ENCODE measurements at regions not wholly inside any gene's neighbourhood (a gene's known extent, or its start where the extent isn't known, plus 50 kb on each side); places are given as distances from the start of the nearest gene placed in this dataset.
"Not testable (repeated sequence)": the region's sequence is repeated elsewhere in the genome, so short reads cannot be mapped to it uniquely, and the experiment has no call there.

DNA sequence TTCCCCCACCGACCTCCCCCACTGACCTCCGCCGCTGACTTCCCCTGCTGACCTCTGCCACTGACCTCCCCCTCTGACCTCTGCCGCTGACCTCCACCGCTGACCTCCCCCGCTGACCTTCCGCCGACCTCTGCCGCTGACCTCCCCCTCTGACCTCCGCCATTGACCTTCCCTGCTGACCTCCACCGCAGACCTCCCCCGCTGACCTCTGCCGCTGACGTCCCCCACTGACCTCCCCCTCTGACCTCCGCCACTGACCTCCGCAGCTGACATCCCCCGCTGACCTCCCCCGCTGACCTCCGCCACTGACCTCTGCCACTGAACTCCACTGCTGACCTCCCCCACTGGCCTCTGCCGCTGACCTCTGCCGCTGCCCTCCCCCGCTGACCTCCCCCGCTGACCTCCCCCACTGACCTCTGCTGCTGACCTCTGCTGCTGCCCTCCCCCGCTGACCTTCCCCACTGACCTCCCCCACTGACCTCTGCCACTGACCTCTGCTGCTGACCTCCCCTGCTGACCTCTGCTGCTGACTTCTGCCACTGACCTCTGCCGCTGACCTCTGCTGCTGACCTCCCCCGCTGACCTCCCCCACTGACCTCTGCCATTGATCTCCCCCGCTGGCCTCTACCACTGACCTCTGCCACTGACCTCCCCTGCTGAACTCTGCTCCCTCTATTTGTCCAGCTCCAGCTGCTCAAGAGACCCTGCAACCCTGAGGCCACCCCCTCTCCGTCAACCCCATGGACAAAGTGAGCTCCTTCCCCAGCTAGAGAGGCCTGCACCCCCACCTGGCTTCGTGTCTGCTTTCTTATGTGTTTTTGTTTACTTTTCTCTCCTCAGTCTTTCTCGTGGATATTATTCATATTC, 91.4 kb upstream of the AFDN start:
- DNase-seq (ENCODE audit: low read depth in 2 of 2) = no peak

DNA sequence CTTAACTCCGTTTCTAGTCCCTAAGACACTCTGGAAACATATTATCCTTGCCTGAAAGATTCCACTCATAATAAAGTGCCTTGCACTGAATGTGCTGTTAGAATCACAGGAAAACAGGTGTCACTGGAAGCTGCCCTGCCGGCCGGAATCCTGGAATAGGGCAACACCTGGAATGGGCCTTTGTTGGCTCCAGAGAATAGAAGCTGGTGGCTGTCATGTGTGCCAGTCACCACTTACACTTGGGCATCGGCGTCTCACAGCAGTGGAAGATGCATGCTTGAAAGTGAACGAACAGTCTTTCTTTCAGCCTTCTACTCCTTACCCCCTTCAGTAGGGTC, 90.8 kb upstream of the AFDN start:
- DNase-seq (ENCODE audit: low read depth in 2 of 2) = no peak

DNA sequence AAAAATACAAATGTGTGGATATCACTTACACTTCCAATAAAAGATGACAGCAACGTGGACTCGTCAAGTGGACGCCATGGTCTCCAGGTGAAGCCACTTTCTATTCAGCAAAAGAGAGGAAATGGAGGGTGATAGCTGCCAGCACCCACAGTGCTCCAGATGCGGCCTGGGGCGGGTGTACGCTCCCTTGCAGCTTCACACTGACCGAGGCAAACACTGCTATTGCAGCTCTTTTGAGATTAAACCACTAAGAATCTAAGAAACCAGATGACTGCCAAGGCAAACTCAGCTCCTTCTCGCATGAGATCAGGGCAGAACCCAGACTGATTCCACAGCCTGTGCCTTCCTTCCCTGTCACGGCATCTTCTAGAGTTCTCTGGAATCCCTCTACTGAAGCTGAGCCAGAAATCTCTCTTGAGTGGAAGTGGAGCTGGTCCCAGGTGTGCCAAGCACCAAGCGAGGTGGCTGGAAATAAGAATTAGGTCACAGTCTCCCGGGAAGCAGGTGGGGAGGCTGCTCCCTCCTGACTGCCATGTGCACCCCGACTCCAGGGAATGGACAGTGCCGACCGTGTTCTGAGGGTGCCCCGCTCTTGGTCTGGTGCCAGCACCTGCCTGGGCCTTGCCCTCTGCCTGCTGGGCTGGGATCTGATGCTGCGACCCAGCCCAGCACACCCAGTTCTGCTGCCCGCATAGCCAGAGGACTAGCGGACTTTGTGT, 90.1 kb upstream of the AFDN start:
- no peak for DNase-seq (ENCODE audit: low read depth in 2 of 2)

DNA sequence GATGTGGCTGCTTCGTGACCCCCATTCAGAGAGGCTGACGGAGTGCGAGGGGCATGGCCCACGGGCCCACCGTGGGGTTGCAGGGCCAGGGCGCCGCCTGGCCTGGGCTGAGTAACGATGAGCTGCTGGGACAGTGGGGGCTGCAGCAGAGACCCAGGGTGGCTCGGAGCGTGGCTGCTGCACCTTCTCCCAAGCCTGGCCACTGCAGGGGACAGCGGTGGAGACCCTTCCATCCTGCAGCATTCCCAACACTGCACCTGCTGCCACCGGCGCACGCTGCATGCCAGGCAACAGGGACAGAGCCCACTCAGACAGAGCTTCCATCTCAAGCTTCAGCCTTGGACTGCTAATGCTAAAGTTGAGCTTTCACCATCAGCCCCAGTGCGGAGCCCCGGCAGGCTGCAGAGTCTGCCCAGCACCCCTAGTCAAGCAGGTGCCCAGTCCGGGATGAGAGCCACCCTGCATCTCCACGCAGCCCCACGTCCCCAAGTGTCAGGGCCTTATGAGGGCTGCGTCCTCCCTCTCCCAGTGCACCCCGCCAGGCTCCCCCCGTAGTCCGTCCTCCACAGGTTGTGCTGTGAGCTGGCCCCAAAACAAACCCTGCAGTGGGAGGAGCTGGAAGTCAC, 89.4 kb upstream of the AFDN start:
- DNase-seq (ENCODE audit: low read depth in 2 of 2) = no peak

DNA sequence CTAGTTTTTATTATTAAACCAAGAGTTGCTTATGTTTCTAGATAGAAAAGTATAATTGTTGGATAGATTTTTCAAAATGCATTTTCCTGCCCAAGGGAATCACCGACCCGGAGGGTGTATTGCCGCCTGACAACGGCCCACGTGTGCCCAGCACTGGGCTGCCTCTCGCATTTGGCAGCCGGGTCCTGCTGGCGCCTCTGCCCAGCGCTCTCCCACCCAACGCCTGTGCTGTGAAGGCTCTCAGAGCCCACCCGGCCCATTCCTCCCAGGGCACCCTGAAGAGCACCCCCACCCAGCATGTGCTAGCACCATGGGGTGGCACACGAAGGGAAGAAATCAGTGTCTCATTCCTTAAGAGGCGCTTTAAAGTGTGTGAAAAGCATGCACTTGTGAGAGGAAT, 88.3 kb upstream of the AFDN start:
- no peak for DNase-seq (ENCODE audit: low read depth in 2 of 2)

DNA sequence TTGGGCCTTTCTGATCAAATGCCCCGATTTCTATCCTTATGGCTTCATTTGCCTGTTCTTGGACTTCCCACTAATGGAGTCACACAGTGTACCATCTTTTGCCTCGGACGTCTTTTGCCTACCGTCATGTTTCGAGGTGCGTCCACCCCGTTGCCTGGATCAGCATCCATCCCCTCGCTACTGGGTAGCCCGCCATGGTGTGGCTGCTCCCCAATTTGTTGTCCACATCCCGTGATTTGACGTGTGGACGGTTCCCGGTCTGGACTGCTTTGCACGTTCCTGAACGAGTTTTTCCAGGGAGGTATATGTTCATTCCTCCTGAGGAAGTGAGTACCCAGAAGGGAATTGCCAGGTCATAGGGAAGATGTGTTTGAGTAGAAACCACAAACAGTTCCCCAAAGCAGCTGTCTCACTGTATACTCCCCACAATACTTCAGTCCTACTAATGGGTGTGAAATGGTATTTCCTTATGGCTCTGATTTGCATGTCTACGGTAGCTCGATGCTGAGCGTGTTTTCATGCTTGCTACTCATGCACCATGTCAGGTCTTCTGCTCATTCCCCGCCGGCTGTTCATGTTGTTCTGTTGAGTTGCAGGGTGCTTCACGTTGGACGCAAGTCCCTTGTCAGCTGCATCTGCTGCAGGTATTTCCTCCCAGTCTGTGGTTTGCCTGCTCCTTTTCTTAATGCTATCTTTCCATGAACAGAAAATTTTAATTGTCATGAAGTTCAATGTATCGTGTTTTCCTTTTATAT, 86.8 kb upstream of the AFDN start:
- DNase-seq (ENCODE audit: low read depth in 2 of 2) = no peak

DNA sequence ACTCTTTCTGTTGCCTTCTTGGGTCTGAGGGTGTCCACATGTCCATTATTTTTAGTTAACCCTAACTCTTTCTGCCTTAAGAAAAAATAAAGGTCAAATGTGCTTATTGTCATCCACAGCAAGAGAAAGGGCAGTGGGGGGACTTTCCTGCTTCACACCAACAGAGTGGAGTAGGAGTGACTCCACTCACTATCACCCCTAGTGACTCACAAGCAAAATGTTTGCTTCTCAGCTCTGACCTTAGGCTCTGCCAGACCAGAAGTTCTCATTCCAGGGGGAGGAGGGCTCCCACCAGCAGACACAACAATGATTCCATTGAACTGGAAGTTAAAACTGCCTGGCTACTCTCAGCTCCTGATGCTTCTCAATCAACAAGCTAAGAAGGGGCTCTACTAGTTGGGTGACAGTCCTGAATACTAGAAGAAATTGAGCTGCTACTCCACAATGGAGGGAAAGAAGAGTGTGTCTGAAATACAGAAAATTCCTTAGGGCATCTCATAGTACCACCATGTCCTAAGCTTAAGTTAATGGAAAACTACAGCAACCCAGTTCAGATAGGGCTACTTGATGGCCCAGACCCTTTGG, 83.9 kb upstream of the AFDN start:
- DNase-seq (ENCODE audit: low read depth in 2 of 2) = no peak

DNA sequence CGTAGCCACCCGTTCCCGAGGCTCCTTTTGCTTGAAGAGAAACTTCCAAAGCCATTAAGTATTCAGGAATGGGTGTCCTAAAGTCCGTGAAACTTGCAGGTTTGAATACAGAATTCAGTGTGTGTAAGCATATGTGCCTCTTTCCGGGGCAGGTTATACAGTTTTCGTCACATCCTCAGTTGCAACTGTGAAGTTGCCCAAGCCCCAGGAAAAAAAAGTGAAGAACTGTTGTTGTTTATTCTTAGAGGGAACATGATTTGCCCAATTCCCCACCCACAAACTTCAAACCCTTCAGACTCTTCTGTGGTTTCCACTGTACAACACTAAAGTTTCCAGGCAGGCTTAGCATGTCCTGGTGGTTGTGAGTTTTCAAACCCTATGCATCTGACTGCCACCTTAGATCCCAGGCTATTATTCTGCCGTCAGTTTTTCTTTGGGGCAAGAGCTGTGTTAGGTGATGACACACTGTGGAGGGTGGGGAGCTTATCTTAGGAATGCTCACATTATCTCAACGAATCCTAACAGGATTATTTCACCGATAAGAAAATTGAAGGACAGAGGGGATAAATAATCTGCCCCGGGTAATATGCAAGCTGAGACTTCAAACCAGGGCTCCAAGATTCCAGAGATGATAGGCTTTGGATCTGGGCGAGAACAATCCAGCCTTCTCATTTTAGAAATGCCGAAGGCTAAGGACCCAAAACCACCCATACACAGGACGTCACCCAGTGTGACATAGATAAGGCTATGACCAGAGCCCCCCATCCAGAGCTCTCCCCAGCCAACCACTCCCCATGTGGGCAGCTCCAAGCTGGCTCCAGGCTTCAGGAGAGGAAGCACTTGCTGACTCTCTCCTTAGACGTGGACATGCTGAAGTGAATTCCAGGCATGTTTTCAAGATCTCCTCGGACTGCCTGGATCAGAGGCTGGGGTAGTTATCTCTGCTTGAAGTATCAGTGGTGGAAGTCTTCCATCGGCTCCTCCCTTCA, 81.7 kb upstream of the AFDN start:
- no peak for DNase-seq (ENCODE audit: low read depth in 2 of 2)

DNA sequence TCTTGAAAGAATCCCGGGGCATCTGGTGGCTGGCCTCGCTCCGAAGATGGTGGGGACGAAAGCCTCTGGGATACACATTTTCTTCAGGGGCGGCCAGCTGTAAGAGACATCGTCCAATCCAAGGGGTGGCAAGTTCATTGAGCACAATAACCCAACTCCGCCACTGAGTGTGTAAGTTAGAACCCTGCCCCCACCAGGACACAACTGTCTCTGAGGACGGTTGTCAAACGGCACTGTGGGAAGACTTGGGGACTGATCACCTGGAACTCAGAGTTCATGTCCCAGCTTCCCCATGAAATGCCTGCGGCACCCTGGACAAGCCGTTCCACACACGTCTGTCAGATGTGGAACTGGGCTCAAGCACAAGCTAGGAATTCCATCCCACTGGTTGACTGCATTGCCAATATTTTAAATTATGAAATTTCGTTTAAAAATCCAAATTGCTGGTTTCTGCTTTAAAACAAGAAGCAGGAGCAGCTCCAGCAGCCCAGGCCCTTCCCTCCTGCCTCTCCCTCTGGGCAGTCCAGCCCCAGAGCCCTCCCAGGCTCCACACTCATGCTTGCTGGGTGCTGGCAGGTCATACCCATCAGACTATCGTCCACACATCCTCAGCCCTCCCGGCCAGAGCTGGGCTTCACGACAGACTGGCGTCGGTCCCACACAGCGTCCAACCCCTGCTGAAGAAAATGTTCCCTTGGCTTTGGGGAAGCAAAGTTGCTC, 80.9 kb upstream of the AFDN start:
- no peak for DNase-seq (ENCODE audit: low read depth in 2 of 2)

DNA sequence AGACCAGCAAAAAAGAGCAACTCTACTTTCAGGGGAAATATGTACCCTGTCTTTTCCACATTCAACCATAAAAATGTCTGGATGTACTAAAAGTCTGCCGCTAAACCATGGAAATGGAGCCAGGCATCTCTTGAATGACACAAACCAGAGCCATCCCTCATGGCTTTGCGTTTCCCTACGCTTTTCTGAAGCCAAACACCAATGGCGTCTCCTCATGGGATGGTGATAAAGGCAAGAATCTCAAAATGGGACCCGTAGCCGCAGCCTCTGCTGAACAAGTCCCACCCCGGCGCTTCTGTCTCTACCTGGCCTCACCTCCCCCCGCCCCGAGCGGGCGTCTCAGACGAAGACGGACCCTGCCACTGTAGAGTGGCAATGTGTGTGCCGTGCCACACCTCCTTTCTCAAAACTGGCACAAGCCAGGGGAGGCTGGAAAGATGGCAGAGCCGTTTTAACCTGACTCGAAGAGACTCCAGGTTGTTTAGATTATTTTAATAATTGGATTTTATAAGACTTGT, 80.3 kb upstream of the AFDN start:
- DNase-seq (ENCODE audit: low read depth in 2 of 2) = no peak

DNA sequence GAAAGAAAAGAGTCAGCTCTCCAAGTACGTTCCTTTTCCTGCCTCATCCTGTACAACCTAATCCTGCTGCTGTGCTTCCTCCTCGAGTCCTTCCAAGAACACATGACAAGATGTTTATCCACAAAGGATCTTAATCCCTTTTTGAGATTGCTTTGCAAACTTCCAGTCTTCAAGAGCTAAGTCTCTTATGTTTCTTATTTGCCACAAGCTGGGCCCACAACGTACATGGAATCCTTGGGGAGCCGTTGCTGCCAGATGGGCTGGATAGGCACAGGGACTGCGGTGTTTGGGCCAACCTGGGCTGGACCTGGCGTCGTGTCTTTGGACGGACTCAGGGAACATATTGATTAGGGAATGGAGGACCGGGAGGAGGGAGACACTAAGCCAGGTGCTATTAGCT, 79.7 kb upstream of the AFDN start:
- no peak for DNase-seq (ENCODE audit: low read depth in 2 of 2)

DNA sequence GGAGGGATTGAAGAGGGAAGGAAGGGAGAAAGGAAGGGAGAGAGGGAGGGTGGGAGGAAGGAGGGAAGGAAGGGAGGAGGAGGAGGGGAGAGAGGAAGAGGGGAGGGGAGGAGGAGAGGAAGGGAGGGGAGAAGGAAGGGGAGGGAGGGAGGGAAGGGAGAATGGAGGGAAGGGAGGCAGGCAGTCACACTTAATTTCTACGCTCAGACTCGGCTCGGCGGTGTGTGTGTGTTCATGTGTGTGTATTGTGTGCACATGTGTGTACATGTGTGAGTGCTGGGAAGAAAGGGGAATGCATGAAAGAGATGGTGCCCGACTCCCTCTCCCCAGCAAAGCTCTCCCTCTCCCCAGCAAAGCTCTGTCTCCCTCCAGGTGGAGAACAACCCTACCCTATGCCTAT, 79.1 kb upstream of the AFDN start:
- no peak for DNase-seq (ENCODE audit: low read depth in 2 of 2)

DNA sequence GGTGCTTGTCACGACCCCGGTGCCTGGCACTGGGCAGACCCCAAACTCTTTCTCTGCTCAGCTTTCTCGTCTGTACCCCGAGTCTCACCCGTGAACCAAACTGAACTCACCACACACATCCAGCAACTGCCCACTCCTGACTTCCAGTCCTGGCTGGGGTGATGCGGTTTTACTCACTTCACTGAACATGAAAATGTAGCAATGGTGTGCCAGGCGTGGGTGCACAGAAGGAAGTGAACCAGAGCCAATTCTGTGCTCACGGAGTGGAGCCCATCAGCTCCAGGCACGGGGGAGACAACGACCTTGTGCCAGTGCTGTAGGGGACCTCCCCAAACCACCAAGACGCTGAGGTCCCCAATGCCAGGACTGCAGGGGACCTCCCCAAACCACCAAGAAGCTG, 78.7 kb upstream of the AFDN start:
- no peak for DNase-seq (ENCODE audit: low read depth in 2 of 2)

DNA sequence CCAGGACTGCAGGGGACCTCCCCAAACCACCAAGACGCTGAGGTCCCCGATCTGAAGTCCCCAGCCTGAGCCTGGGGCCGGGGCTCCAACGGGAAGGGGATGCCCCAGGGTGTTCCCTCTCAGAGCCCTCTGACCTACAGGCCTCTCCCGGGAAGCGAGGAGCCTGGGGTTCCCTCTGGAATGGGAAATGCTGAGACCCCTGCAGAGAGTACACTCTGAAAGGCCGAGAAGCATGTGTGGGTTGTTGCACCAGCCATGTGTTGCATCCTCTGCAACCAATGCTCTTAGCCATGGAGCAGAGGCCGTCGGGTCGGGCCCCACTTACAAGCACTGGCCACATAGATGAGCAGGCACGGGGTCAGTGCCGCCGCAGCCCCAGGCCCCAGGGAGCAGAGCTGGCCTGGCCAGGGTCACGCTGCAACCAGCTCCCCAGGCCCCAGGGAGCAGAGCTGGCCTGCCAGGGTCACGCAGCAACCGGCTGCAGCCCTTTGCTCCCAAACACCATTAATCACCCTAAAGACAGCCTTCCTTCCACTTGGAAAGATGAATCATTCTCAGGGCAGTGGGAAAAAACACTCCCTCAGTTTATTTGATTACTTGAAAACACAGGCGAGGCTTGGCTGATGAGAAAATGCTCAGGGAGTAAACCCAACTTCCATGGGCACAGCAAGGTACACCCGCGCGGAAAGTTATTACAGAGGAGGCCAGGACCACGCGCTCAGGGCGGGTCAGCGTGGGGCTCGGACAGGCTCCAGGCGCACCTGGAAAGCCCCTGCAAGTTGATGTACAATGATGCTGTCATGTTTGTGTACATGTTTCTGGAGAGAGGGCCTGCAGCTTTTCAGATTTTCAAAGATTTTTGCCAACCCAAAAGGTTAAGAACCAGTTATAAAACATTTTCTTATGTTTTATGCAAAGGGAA, 78.0 kb upstream of the AFDN start:
- DNase-seq (ENCODE audit: low read depth in 2 of 2) = no peak

DNA sequence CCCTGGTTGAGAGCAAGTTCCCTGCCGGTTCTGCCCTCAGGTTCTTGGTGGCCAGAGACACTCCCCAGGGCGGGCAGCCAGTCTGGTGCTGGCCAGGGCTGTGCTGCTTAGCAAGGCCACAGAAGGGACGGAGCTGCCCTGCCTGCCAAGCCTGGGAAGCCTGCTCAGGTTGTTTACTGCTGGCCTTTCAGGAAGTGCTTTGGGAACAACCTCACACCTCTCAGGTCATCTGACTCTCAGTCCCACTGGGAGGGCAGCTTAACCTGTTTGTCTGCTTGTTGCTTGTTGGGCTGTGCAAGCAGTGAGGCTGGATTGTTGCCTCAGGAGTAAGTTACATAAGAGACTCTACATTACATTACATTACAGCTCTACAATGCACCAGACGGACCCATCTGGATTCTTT, 75.8 kb upstream of the AFDN start:
- no peak for DNase-seq (ENCODE audit: low read depth in 2 of 2)

DNA sequence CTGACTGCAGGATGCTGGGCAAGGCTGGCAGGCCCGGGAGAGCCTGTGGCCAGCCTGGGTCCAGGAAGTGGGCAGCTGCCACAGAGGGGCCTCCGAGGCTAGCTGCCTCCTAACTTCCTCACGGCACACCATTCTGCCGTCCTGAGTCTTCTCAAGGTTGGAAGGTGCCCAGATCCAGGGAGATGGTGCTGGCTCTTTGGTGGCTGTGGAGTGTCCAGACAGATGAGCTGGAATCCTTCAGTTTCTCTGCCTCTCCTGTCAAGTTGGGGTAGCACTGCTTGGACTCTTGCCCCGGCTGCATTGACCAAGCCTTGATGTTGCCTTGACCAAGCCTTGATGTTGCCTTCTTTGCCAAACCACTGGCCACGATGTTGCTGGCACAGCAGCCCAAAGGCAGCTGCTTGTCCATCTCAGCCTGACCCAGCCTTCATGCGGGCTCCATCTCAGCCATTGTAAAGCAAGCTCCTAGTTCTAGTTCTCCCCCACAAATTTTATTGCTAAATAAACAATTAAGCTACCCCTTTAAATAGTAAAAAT, 75.1 kb upstream of the AFDN start:
- DNase-seq (ENCODE audit: low read depth in 2 of 2) = no peak

DNA sequence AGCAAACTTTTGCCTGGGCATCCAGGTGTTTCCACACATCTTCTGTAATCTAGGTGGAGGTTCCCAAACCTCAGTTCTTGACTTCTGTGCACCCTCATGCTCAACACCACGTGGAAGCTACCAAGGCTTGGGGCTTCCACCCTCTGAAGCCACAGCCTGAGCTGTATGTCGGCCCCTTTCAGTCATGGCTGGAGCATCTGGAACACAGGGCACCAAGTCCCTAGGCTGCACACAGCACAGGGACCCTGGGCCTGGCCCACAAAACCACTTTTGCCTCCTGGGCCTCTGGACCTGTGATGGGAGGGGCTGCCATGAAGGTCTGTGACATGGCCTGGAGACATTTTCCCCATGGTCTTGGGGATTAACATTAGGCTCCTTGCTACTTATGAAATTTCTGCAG, 73.4 kb upstream of the AFDN start:
- DNase-seq (ENCODE audit: low read depth in 2 of 2) = not testable (repeated sequence)

DNA sequence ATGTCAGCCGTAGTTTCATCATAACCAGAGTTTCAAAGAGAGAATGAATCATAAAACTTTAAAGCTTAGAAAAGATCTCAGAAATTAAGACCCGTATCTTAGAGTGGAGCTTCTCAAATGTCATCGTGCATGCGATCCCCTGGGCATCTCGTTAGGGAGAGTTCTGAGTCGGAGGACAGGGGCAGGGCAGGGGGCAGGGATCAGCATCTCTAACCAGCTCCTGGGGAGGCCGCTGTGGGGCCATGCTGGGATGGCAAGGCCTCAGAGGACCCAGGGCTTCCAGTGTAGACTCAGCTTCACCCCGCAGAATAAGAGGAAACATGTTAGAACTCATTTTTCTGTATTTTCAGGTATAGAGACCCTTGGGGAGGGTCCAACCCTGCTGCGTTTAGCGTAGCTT, 72.0 kb upstream of the AFDN start:
- DNase-seq (ENCODE audit: low read depth in 2 of 2) = no peak
